ENCODE measurements at regions not wholly inside any gene's neighbourhood (a gene's known extent, or its start where the extent isn't known, plus 50 kb on each side); places are given as distances from the start of the nearest gene placed in this dataset.

DNA sequence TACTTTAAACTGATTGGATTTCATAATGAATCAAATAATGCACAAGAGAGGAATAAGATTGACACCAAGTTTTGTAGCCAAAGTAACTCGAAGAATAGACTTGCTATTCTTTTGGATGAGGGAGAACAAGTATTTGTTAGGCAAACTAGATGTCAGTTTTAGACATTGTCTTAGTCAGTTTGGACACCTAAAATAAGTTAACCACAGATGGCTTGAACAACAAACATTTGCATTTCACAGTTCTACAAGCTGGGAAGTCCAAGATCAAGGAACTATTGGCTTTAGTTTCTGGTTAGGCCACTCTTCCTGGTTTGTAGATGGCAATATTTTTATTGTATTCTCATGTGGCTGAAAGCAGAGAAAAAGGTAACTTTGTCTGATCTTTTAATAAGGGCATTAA lies 61.3 kb upstream of the OSTN start:
- H3K27ac Mint-ChIP-seq, result no peak overlapping the region
- H3K27me3 Mint-ChIP-seq (ENCODE audit: low read depth), result no peaks in the 10 kb centered on the region
- H3K18ac ChIP-seq (ENCODE audit: insufficient read length, low read depth, low read length), result no peak overlapping the region
- H4K8ac ChIP-seq (replicated peaks; ENCODE audit: insufficient read length, low read depth, low read length), result no peak overlapping the region
- H3K36me3 Mint-ChIP-seq (ENCODE audit: insufficient read depth in 1 of 3, low read depth in 3 of 3), result no peaks in the 10 kb centered on the region
- no peak overlapping the region for H4K5ac ChIP-seq (ENCODE audit: insufficient read length, low read depth, low read length)
- no peak overlapping the region for H3K4me3 Mint-ChIP-seq
- H3K27me3 ChIP-seq (ENCODE audit: insufficient read depth, low read length), result no peaks in the 10 kb centered on the region
- no peaks in the 10 kb centered on the region for H3K9me3 ChIP-seq (ENCODE audit: control insufficient read depth, low read depth, low read length)
- H3K56ac ChIP-seq (ENCODE audit: insufficient read length, low read depth, low read length), result no peak overlapping the region
- no peak overlapping the region for H2AK5ac ChIP-seq (ENCODE audit: insufficient read length, low read length)
- no peaks in the 10 kb centered on the region for H3K79me1 ChIP-seq (ENCODE audit: insufficient read depth, low read depth, low read length, poor library complexity, severe bottlenecking)
- DNase-seq, result no peak
- H2BK15ac ChIP-seq (ENCODE audit: low read depth, low read length), result no peak overlapping the region
- H2BK5ac ChIP-seq (ENCODE audit: insufficient read length, low read length), result no peak overlapping the region
- no peak overlapping the region for H2BK120ac ChIP-seq (ENCODE audit: low read depth, low read length, poor library complexity, severe bottlenecking)
- H3K4me1 ChIP-seq (ENCODE audit: insufficient read depth, low read length), result no peaks in the 10 kb centered on the region
- H3K4ac ChIP-seq (ENCODE audit: low read depth, low read length), result no peak overlapping the region
- H4K20me1 ChIP-seq (ENCODE audit: control insufficient read depth, insufficient read depth, insufficient read length), result no peaks in the 10 kb centered on the region
- no peak overlapping the region for H3K9ac ChIP-seq (ENCODE audit: extremely low read depth, insufficient read length, low read length)
- no peak overlapping the region for H2AFZ ChIP-seq (ENCODE audit: low read length)
- no peak overlapping the region for H2BK12ac ChIP-seq (ENCODE audit: insufficient read length, low read depth, low read length)
- H3T11ph ChIP-seq (ENCODE audit: low read length), result no peak overlapping the region
- H3K9me3 Mint-ChIP-seq, result no peaks in the 10 kb centered on the region
- no peak overlapping the region for H4K91ac ChIP-seq (ENCODE audit: insufficient read length, low read depth, low read length)
- no peaks in the 10 kb centered on the region for H3K79me2 ChIP-seq (ENCODE audit: insufficient read depth, low read length)
- TF ChIP-seq, protein P1, sequence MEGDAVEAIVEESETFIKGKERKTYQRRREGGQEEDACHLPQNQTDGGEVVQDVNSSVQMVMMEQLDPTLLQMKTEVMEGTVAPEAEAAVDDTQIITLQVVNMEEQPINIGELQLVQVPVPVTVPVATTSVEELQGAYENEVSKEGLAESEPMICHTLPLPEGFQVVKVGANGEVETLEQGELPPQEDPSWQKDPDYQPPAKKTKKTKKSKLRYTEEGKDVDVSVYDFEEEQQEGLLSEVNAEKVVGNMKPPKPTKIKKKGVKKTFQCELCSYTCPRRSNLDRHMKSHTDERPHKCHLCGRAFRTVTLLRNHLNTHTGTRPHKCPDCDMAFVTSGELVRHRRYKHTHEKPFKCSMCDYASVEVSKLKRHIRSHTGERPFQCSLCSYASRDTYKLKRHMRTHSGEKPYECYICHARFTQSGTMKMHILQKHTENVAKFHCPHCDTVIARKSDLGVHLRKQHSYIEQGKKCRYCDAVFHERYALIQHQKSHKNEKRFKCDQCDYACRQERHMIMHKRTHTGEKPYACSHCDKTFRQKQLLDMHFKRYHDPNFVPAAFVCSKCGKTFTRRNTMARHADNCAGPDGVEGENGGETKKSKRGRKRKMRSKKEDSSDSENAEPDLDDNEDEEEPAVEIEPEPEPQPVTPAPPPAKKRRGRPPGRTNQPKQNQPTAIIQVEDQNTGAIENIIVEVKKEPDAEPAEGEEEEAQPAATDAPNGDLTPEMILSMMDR (conservative IDR thresholded peaks at IDR 0.05), result no peak
- no peak overlapping the region for H3K4me2 ChIP-seq (ENCODE audit: insufficient read depth, insufficient read length, low read length)
- H3K23me2 ChIP-seq (ENCODE audit: insufficient read length, low read depth, low read length, poor library complexity, severe bottlenecking), result no peaks in the 10 kb centered on the region
- no peak overlapping the region for H3K27ac ChIP-seq (ENCODE audit: insufficient read length, low read depth, low read length)
- H2BK20ac ChIP-seq (ENCODE audit: low read depth, low read length, poor library complexity, severe bottlenecking), result no peak overlapping the region
- no peak overlapping the region for H3K14ac ChIP-seq (ENCODE audit: insufficient read depth, low read length)
- H3K4me1 Mint-ChIP-seq, result no peaks in the 10 kb centered on the region
- H3K23ac ChIP-seq (ENCODE audit: insufficient read length, low read depth, low read length), result no peak overlapping the region
- no CpG with 5 or more reads among the region's 1 CpG for WGBS (ENCODE audit: extremely low coverage, insufficient read length, low lambda C conversion rate)

All from H9 (cell line).